WTC11 (cell line): ENCODE measurements at regions not wholly inside any gene's neighbourhood (a gene's known extent, or its start where the extent isn't known, plus 50 kb on each side); places are given as distances from the start of the nearest gene placed in this dataset.

Experiments used
- ATAC-seq: fragments of 200-7000 bp; cut with Tn5 transposase; 2 replicates; pipeline ENCODE4 v1.10.0; 2021; ENCODE audit warnings: mild to moderate bottlenecking, moderate library complexity
- CTCF ChIA-PET: fragments of 300-600 bp; sonication (Branson Sonifier 250); formaldehyde crosslinking; loops from one replicate; lab custom pipeline; 2021; ENCODE audit warnings: antibody characterized with exemption; lab: Charles Lee
- POLR2A ChIA-PET: fragments of 350-600 bp; sonication (Branson Sonifier 250); formaldehyde crosslinking; loops from one replicate; lab custom pipeline; 2021; ENCODE audit warnings: antibody characterized with exemption; lab: Charles Lee
- DNase-seq: peaks from one replicate; pipeline ENCODE4 v3.0.0; 2021; ENCODE audit warnings: low spot score
- H3K27ac Mint-ChIP-seq: 2 replicates; pipeline ENCODE4 v1.8.0; 2021; ENCODE audit warnings: mixed read lengths
- H3K27me3 Mint-ChIP-seq: 2 replicates; pipeline ENCODE4 v1.8.0; 2021; ENCODE audit warnings: low read depth, mild to moderate bottlenecking, moderate library complexity, mixed read lengths
- H3K36me3 Mint-ChIP-seq: 2 replicates; pipeline ENCODE4 v1.8.0; 2021; ENCODE audit warnings: mixed read lengths
- H3K4me1 Mint-ChIP-seq: 2 replicates; pipeline ENCODE4 v1.8.0; 2022; ENCODE audit warnings: mixed read lengths
- H3K4me3 Mint-ChIP-seq: 2 replicates; pipeline ENCODE4 v1.8.0; 2021; ENCODE audit warnings: mild to moderate bottlenecking, moderate library complexity, mixed read lengths
- H3K9me3 Mint-ChIP-seq: 2 replicates; pipeline ENCODE4 v1.8.0; 2021; ENCODE audit warnings: mixed read lengths
- AFF4 ChIP-seq: sonication (generic); formaldehyde crosslinking; IDR thresholded peaks from 2 replicates; pipeline ENCODE4 v1.8.1; 2023; ENCODE audit warnings: mild to moderate bottlenecking, missing genetic modification reagents, borderline replicate concordance
- CREB1 ChIP-seq: sonication (generic); formaldehyde crosslinking; IDR thresholded peaks from 2 replicates; pipeline ENCODE4 v1.8.0; 2023; ENCODE audit warnings: mild to moderate bottlenecking, missing genetic modification reagents
- E2F4 ChIP-seq: sonication (generic); formaldehyde crosslinking; IDR thresholded peaks from 2 replicates; pipeline ENCODE4 v1.8.1; 2022; ENCODE audit warnings: low read depth, mild to moderate bottlenecking, moderate library complexity, missing genetic modification reagents, borderline replicate concordance
- ELF4 ChIP-seq: sonication (generic); formaldehyde crosslinking; IDR thresholded peaks from 2 replicates; pipeline ENCODE4 v1.8.1; 2022; ENCODE audit warnings: low read depth, mild to moderate bottlenecking, moderate library complexity, missing genetic modification reagents
- ESRRA ChIP-seq: sonication (generic); formaldehyde crosslinking; IDR thresholded peaks from 2 replicates; pipeline ENCODE4 v1.8.1; 2022; ENCODE audit warnings: mild to moderate bottlenecking, missing genetic modification reagents, borderline replicate concordance
- GABPB1 ChIP-seq: sonication (generic); formaldehyde crosslinking; IDR thresholded peaks from 2 replicates; pipeline ENCODE4 v1.8.1; 2023; ENCODE audit warnings: mild to moderate bottlenecking, missing genetic modification reagents
- IRF1 ChIP-seq: sonication (generic); formaldehyde crosslinking; IDR thresholded peaks from 2 replicates; pipeline ENCODE4 v1.8.0; 2023; ENCODE audit warnings: missing genetic modification reagents
- MAX ChIP-seq: sonication (generic); formaldehyde crosslinking; IDR thresholded peaks from 2 replicates; pipeline ENCODE4 v1.8.0; 2022; ENCODE audit warnings: mild to moderate bottlenecking, missing genetic modification reagents
- MYBL2 ChIP-seq: sonication (generic); formaldehyde crosslinking; IDR thresholded peaks from 2 replicates; pipeline ENCODE4 v1.8.1; 2023; ENCODE audit warnings: mild to moderate bottlenecking, moderate library complexity, missing genetic modification reagents
- NR2C2 ChIP-seq: sonication (generic); formaldehyde crosslinking; IDR thresholded peaks from 2 replicates; pipeline ENCODE4 v1.8.0; 2022; ENCODE audit warnings: mild to moderate bottlenecking, missing genetic modification reagents
- PREB ChIP-seq: sonication (generic); formaldehyde crosslinking; IDR thresholded peaks from 2 replicates; pipeline ENCODE4 v1.8.1; 2022; ENCODE audit warnings: mild to moderate bottlenecking, missing genetic modification reagents, moderate library complexity, borderline replicate concordance
- RORB ChIP-seq: fragments of 250-450 bp; sonication (Bioruptor Pico); IDR thresholded peaks from 2 replicates; pipeline ENCODE4 v1.9.0; 2021; ENCODE audit warnings: mild to moderate bottlenecking
- SMAD3 ChIP-seq: sonication (generic); formaldehyde crosslinking; IDR thresholded peaks from 2 replicates; pipeline ENCODE4 v1.8.0; 2022; ENCODE audit warnings: missing genetic modification reagents, mild to moderate bottlenecking, borderline replicate concordance
- ZBTB43 ChIP-seq: sonication (generic); formaldehyde crosslinking; IDR thresholded peaks from 2 replicates; pipeline ENCODE4 v1.8.1; 2023; ENCODE audit warnings: mild to moderate bottlenecking, missing genetic modification reagents
- ZNF232 ChIP-seq: sonication (generic); formaldehyde crosslinking; IDR thresholded peaks from 2 replicates; pipeline ENCODE4 v1.8.0; 2022; ENCODE audit warnings: mild to moderate bottlenecking, missing genetic modification reagents
- ZNF263 ChIP-seq: sonication (generic); formaldehyde crosslinking; IDR thresholded peaks from 2 replicates; pipeline ENCODE4 v1.8.1; 2022; ENCODE audit warnings: low read depth, mild to moderate bottlenecking, moderate library complexity, missing genetic modification reagents
- ZNF317 ChIP-seq: sonication (generic); formaldehyde crosslinking; IDR thresholded peaks from 2 replicates; pipeline ENCODE4 v1.8.1; 2023; ENCODE audit warnings: low read depth, mild to moderate bottlenecking, moderate library complexity, missing genetic modification reagents, borderline replicate concordance
- ZNF512 ChIP-seq: sonication (generic); formaldehyde crosslinking; IDR thresholded peaks from 2 replicates; pipeline ENCODE4 v1.8.1; 2022; ENCODE audit warnings: missing genetic modification reagents, borderline replicate concordance

- TF ChIP-seq NR2C2 (no peak), PREB (CRISPR knock-in tag) (no peak), MAX (no peak), SMAD3 (no peak), ZNF263 (CRISPR knock-in tag) (no peak), GABPB1 (no peak), IRF1 (CRISPR knock-in tag) (no peak), ZBTB43 (no peak), ESRRA (CRISPR knock-in tag) (no peak), RORB (CRISPR knock-in tag) (no peak), ZNF317 (CRISPR knock-in tag) (no peak), CREB1 (CRISPR knock-in tag) (no peak), E2F4 (CRISPR knock-in tag) (no peak), ZNF232 (CRISPR knock-in tag) (no peak), ELF4 (no peak), ZNF512 (CRISPR knock-in tag) (no peak), MYBL2 (CRISPR knock-in tag) (no peak), AFF4 (CRISPR knock-in tag) (no peak)
- 0 out of 2 replicates have a peak, but pooled peaks cover under 1% of the 10 kb centered on the region for H3K36me3 Mint-ChIP-seq
- POLR2A ChIA-PET = no interaction called here
- H3K4me3 Mint-ChIP-seq = no peak overlapping the region
- H3K9me3 Mint-ChIP-seq = peaks cover 10% of the 10 kb centered on the region
- no peak for ATAC-seq
- no peak for DNase-seq
- H3K27ac Mint-ChIP-seq = no peak overlapping the region
- no peaks in the 10 kb centered on the region for H3K27me3 Mint-ChIP-seq
- peaks cover 13% of the 10 kb centered on the region for H3K4me1 Mint-ChIP-seq
- CTCF ChIA-PET = no interaction called here
These were observed 218.5 kb upstream of the ELAVL2 start for GRCh38 chr9:24044576-24044975.
